ENCODE measurements at regions not wholly inside any gene's neighbourhood (a gene's known extent, or its start where the extent isn't known, plus 50 kb on each side); places are given as distances from the start of the nearest gene placed in this dataset.

DNA sequence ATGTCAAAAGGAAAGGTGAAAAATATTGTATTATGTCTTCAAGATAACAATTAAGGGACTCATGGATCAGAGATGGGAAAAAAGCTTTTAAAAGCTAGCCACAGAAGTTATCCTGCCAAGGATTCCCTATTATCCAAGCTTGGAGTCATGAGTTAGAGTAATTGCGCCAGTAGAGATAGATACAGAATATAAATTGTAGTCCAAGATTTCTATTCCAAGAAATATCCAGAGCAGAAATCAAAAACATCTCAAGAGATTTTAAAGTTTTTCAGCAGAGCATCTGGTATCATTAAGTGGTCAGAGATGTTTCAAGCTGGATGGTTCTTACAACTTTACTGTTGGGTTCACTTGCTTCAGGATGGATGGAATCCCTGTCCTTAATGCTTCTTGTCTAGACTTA, 186.7 kb downstream of the PCDH18 start:
- Mint-ChIP-seq H3K9me3 (peaks cover 5% of the 10 kb centered on the region), H3K27me3 (ENCODE audit: low read depth, poor library complexity) (no peaks in the 10 kb centered on the region), H3K4me3 (no peak overlapping the region), H3K4me1 (no peaks in the 10 kb centered on the region), H3K36me3 (ENCODE audit: low read depth) (no peaks in the 10 kb centered on the region), H3K27ac (no peak overlapping the region)
- TF ChIP-seq, protein P1, sequence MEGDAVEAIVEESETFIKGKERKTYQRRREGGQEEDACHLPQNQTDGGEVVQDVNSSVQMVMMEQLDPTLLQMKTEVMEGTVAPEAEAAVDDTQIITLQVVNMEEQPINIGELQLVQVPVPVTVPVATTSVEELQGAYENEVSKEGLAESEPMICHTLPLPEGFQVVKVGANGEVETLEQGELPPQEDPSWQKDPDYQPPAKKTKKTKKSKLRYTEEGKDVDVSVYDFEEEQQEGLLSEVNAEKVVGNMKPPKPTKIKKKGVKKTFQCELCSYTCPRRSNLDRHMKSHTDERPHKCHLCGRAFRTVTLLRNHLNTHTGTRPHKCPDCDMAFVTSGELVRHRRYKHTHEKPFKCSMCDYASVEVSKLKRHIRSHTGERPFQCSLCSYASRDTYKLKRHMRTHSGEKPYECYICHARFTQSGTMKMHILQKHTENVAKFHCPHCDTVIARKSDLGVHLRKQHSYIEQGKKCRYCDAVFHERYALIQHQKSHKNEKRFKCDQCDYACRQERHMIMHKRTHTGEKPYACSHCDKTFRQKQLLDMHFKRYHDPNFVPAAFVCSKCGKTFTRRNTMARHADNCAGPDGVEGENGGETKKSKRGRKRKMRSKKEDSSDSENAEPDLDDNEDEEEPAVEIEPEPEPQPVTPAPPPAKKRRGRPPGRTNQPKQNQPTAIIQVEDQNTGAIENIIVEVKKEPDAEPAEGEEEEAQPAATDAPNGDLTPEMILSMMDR (IDR thresholded peaks at IDR 0.05), result no peak
- DNase-seq, result no peak

DNA sequence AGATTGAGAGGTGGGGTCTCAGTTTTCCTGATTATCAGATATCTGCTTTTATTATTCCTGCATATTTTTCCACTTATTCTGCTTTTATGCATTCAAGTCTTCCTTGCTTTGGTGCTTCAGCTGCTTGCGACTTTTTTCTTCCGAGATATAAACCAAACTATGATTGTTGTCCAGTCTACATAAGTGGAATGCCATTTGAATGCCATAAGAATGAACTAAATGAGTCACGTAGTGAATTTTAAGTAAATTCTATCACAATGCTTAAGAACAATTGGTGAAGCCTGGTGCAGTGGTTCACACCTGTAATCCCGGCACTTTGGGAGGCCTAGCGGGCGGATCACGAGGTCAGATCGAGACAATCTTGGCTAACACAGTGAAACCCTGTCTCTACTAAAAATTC, 189.1 kb downstream of the PCDH18 start:
- no peak for DNase-seq
- H3K36me3 Mint-ChIP-seq (ENCODE audit: low read depth), result no peaks in the 10 kb centered on the region
- H3K4me3 Mint-ChIP-seq, result no peak overlapping the region
- H3K27ac Mint-ChIP-seq, result no peak overlapping the region
- TF ChIP-seq, protein P1 (IDR thresholded peaks at IDR 0.05), result no peak
- H3K9me3 Mint-ChIP-seq, result no peaks in the 10 kb centered on the region
- H3K27me3 Mint-ChIP-seq (ENCODE audit: low read depth, poor library complexity), result peaks cover 3% of the 10 kb centered on the region
- no peaks in the 10 kb centered on the region for H3K4me1 Mint-ChIP-seq

- DNase-seq, result no peak
- peaks cover 4% of the 10 kb centered on the region for H3K36me3 Mint-ChIP-seq (ENCODE audit: low read depth)
- no peak overlapping the region for H3K27ac Mint-ChIP-seq
- TF ChIP-seq, protein P1 (IDR thresholded peaks at IDR 0.05), result no peak
- H3K27me3 Mint-ChIP-seq (ENCODE audit: low read depth, poor library complexity), result no peaks in the 10 kb centered on the region
- no peak overlapping the region for H3K4me3 Mint-ChIP-seq
- H3K4me1 Mint-ChIP-seq, result no peaks in the 10 kb centered on the region
- H3K9me3 Mint-ChIP-seq, result peaks cover 22% of the 10 kb centered on the region
These were observed 199.3 kb downstream of the PCDH18 start for GRCh38 chr4:137333031-137333430.

DNA sequence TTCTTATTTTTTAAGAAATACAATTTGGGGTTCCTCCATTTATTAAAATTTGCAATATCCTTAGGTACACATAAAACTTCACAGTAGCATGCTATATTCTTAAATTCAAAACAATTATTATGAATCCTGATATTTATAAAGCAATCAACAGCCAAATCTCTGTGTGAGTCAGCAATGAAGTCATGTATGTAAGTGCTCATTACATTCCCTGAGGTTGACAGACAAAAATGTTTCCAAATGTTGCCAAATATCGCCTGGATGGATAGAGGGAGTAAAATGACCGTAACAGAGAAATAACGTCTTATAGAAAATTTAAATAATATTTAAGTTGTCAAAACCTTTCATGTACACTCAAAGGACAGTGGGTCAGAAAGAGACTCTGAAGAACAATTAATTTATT, 220.0 kb downstream of the PCDH18 start:
- TF ChIP-seq, protein P1 (IDR thresholded peaks at IDR 0.05), result no peak
- no peak for DNase-seq
- H3K36me3 Mint-ChIP-seq (ENCODE audit: low read depth), result no peaks in the 10 kb centered on the region
- H3K27ac Mint-ChIP-seq, result no peak overlapping the region
- no peak overlapping the region for H3K4me3 Mint-ChIP-seq
- no peaks in the 10 kb centered on the region for H3K4me1 Mint-ChIP-seq
- no peaks in the 10 kb centered on the region for H3K27me3 Mint-ChIP-seq (ENCODE audit: low read depth, poor library complexity)
- H3K9me3 Mint-ChIP-seq, result no peaks in the 10 kb centered on the region

GRCh38 chr4:137310593-137311490, 221.5 kb downstream of the PCDH18 start:
- Mint-ChIP-seq H3K9me3 (no peaks in the 10 kb centered on the region), H3K36me3 (ENCODE audit: low read depth) (no peaks in the 10 kb centered on the region), H3K27me3 (ENCODE audit: low read depth, poor library complexity) (no peaks in the 10 kb centered on the region), H3K27ac (no peak overlapping the region), H3K4me3 (no peak overlapping the region), H3K4me1 (no peaks in the 10 kb centered on the region)
- TF ChIP-seq, protein P1 (IDR thresholded peaks at IDR 0.05), result no peak
- no peak for DNase-seq

DNA sequence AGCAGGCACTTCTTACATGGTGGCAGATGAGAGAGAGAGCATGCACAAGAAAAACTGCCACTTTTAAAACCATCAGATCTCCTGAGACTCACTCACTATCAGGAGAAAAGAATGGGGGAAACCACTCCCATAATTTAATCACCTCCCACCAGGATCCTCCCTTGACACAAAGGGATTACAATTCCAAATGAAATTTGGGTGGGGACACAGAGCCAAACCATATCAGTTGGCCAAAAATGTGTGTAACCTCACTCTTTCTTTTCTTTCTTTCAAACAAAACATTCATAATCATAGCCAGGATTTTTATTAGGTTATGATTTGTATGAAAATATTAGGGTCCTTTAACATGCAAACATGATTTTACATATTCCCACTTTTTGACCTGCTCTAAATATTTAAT, 222.1 kb downstream of the PCDH18 start:
- Mint-ChIP-seq H3K36me3 (ENCODE audit: low read depth) (no peaks in the 10 kb centered on the region), H3K4me1 (no peaks in the 10 kb centered on the region), H3K9me3 (no peaks in the 10 kb centered on the region), H3K27me3 (ENCODE audit: low read depth, poor library complexity) (no peaks in the 10 kb centered on the region), H3K27ac (no peak overlapping the region), H3K4me3 (no peak overlapping the region)
- no peak for DNase-seq
- TF ChIP-seq, protein P1 (IDR thresholded peaks at IDR 0.05), result no peak

Measured in nephron progenitor cell (in vitro differentiated cells).